H1 (cell line): ENCODE measurements at regions not wholly inside any gene's neighbourhood (a gene's known extent, or its start where the extent isn't known, plus 50 kb on each side); places are given as distances from the start of the nearest gene placed in this dataset.

ENCODE experiments used
- CTCF ChIA-PET: fragments of 300-600 bp; sonication (Branson Sonifier 250); formaldehyde crosslinking; loops from one replicate; lab custom pipeline; 2021; ENCODE audit not compliant: partially characterized antibody; lab: Charles Lee
- POLR2A ChIA-PET: fragments of 300-600 bp; sonication (Branson Sonifier 250); formaldehyde crosslinking; loops from one replicate; lab custom pipeline; 2021; ENCODE audit warnings: inconsistent platforms; ENCODE audit not compliant: partially characterized antibody; lab: Charles Lee
- DNase-seq, 2 experiments: peaks; one replicate each; pipeline versions ENCODE4 v3.0.0 to v3.0.0-alpha.2; 2010 to 2022; ENCODE audit warnings: low spot score in 2 of 2, low read depth in 1 of 2, mixed read lengths in 1 of 2
- FAIRE-seq: peaks from 2 replicates; lab custom pipeline; 2011; peaks lifted over from hg19 to GRCh38; lab: Jason Lieb, UNC
- H2AFZ ChIP-seq: 2 replicates; pipeline ENCODE4 v1.8.1; 2012; ENCODE audit warnings: low read length, inconsistent platforms
- H2AK5ac ChIP-seq: 2 replicates; pipeline ENCODE4 v1.6.1; 2013; ENCODE audit warnings: low read depth, low read length
- H2BK120ac ChIP-seq: replicated peaks from 2 replicates; pipeline ENCODE3; 2013; ENCODE audit warnings: low read depth, low read length, inconsistent platforms
- H2BK12ac ChIP-seq: 2 replicates; pipeline ENCODE4 v1.6.1; 2013; ENCODE audit warnings: low read depth, low read length
- H2BK15ac ChIP-seq: 2 replicates; pipeline ENCODE4 v1.6.1; 2013; ENCODE audit warnings: low read length
- H2BK20ac ChIP-seq: 2 replicates; pipeline ENCODE4 v1.6.1; 2013; ENCODE audit warnings: low read length
- H2BK5ac ChIP-seq: 2 replicates; pipeline ENCODE4 v1.6.1; 2013; ENCODE audit warnings: low read depth, low read length
- H3K14ac ChIP-seq: 2 replicates; pipeline ENCODE4 v1.6.1; 2013; ENCODE audit warnings: inconsistent platforms; ENCODE audit not compliant: insufficient read length
- H3K18ac ChIP-seq: 2 replicates; pipeline ENCODE4 v1.6.1; 2013; ENCODE audit warnings: low read length; ENCODE audit errors: extremely low read depth
- H3K23ac ChIP-seq: 2 replicates; pipeline ENCODE4 v1.6.1; 2013; ENCODE audit warnings: inconsistent platforms; ENCODE audit not compliant: insufficient read length
- H3K23me2 ChIP-seq: 2 replicates; pipeline ENCODE4 v1.6.1; 2013; ENCODE audit warnings: low read depth, low read length
- H3K27ac ChIP-seq: 2 replicates; pipeline ENCODE4 v1.6.1; 2011; ENCODE audit warnings: low read depth, low read length, inconsistent platforms
- H3K27me3 ChIP-seq, 4 experiments: replicated peaks in 1 of 4; 1 replicate in 1 of 4; 2 replicates in 3 of 4; pipeline versions ENCODE4 v1.6.1 to v1.8.1; 2011 to 2013; ENCODE audit warnings: low read length in 3 of 4, mild to moderate bottlenecking in 3 of 4, inconsistent platforms in 2 of 4, mixed read lengths in 2 of 4, moderate library complexity in 1 of 4; ENCODE audit not compliant: control insufficient read depth in 3 of 4, insufficient read depth in 3 of 4; ENCODE audit errors: extremely low read depth in 1 of 4
- H3K36me3 ChIP-seq, 4 experiments: 2 replicates each; pipeline versions ENCODE4 v1.6.1 to v1.8.1; 2011 to 2013; ENCODE audit warnings: mild to moderate bottlenecking in 4 of 4, low read length in 3 of 4, moderate library complexity in 2 of 4, control low read depth in 1 of 4, inconsistent platforms in 1 of 4; ENCODE audit not compliant: insufficient read depth in 4 of 4, control insufficient read depth in 2 of 4
- H3K4ac ChIP-seq: replicated peaks from 2 replicates; pipeline ENCODE3; 2013; ENCODE audit warnings: low read length, low read depth, mixed read lengths, inconsistent platforms; ENCODE audit not compliant: insufficient read length
- H3K4me1 ChIP-seq, 4 experiments: replicated peaks in 1 of 4; 1 replicate in 1 of 4; 2 replicates in 3 of 4; pipeline versions ENCODE4 v1.6.1 to v1.8.1; 2011 to 2013; ENCODE audit warnings: low read length in 3 of 4, inconsistent platforms in 2 of 4, mixed read lengths in 1 of 4; ENCODE audit not compliant: insufficient read depth in 4 of 4, control insufficient read depth in 3 of 4
- H3K4me2 ChIP-seq, 2 experiments: 2 replicates each; pipeline versions ENCODE4 v1.6.1 to v1.8.1; 2011 to 2013; ENCODE audit warnings: low read depth in 2 of 2, low read length in 2 of 2, control low read depth in 1 of 2, inconsistent platforms in 1 of 2, mild to moderate bottlenecking in 1 of 2; ENCODE audit not compliant: insufficient read depth in 1 of 2
- H3K4me3 ChIP-seq, 4 experiments: fragments of 200-600, 300-600 bp in 1 of 4; sonication (generic), shearing (Covaris generic), sonication (Bioruptor Twin) in 1 of 4; 2 replicates each; pipeline versions ENCODE4 v1.5.1 to v1.8.1; 2011 to 2016; ENCODE audit warnings: low read length in 4 of 4, low read depth in 3 of 4, control low read depth in 2 of 4, inconsistent platforms in 2 of 4, mild to moderate bottlenecking in 2 of 4, mixed read lengths in 1 of 4, moderate library complexity in 1 of 4; ENCODE audit not compliant: insufficient read depth in 2 of 4; ENCODE audit errors: extremely low read depth in 1 of 4
- H3K56ac ChIP-seq: replicated peaks from 2 replicates; pipeline ENCODE3; 2013; ENCODE audit warnings: low read depth, mild to moderate bottlenecking, mixed read lengths, low read length, inconsistent platforms; ENCODE audit not compliant: insufficient read length
- H3K79me1 ChIP-seq: 2 replicates; pipeline ENCODE4 v1.6.1; 2013; ENCODE audit warnings: low read depth, low read length, control low read depth
- H3K79me2 ChIP-seq, 2 experiments: 2 replicates each; pipeline versions ENCODE4 v1.6.1 to v1.8.1; 2012 to 2013; ENCODE audit warnings: low read length in 2 of 2, mild to moderate bottlenecking in 2 of 2, inconsistent platforms in 1 of 2; ENCODE audit not compliant: insufficient read depth in 2 of 2, control insufficient read depth in 1 of 2
- H3K9ac ChIP-seq, 4 experiments: replicated peaks in 1 of 4; 1 replicate in 1 of 4; 2 replicates in 3 of 4; pipeline versions ENCODE4 v1.6.1 to v1.8.1; 2011 to 2013; ENCODE audit warnings: low read depth in 3 of 4, low read length in 3 of 4, control low read depth in 2 of 4, mild to moderate bottlenecking in 2 of 4, moderate library complexity in 2 of 4, inconsistent platforms in 1 of 4; ENCODE audit errors: extremely low read depth in 1 of 4
- H3K9me3 ChIP-seq, 2 experiments: 2 replicates each; pipeline versions ENCODE4 v1.6.1 to v1.8.1; 2012 to 2013; ENCODE audit warnings: mild to moderate bottlenecking in 2 of 2, moderate library complexity in 2 of 2, control low read depth in 1 of 2, inconsistent platforms in 1 of 2, low read depth in 1 of 2, low read length in 1 of 2, mixed read lengths in 1 of 2; ENCODE audit not compliant: insufficient read depth in 2 of 2
- H4K20me1 ChIP-seq, 2 experiments: replicated peaks in 1 of 2; 2 replicates each; pipeline versions ENCODE3 to v1.8.1; 2011 to 2013; ENCODE audit warnings: inconsistent platforms in 2 of 2, low read length in 2 of 2, mild to moderate bottlenecking in 1 of 2; ENCODE audit not compliant: insufficient read depth in 2 of 2, control insufficient read depth in 1 of 2
- H4K5ac ChIP-seq: 2 replicates; pipeline ENCODE4 v1.6.1; 2013; ENCODE audit warnings: low read length, low read depth, mixed read lengths, inconsistent platforms; ENCODE audit not compliant: insufficient read length
- H4K8ac ChIP-seq: 2 replicates; pipeline ENCODE4 v1.8.0; 2013; ENCODE audit warnings: mild to moderate bottlenecking, moderate library complexity, low read length, inconsistent platforms; ENCODE audit not compliant: insufficient read depth; ENCODE audit errors: extremely low read depth
- H4K91ac ChIP-seq: replicated peaks from 2 replicates; pipeline ENCODE3; 2013; ENCODE audit warnings: low read length, mixed read lengths, inconsistent platforms; ENCODE audit not compliant: insufficient read length
- CHD2 ChIP-seq: IDR thresholded peaks from 2 replicates; pipeline ENCODE4 v1.6.1; 2012; ENCODE audit warnings: low read length, improper control_type of control experiment
- EGR1 ChIP-seq: IDR thresholded peaks from 2 replicates; pipeline ENCODE4 v1.6.1; 2011; ENCODE audit warnings: low read depth, low read length, borderline replicate concordance
- FOSL1 ChIP-seq: IDR thresholded peaks from 2 replicates; pipeline ENCODE4 v1.6.1; 2011; ENCODE audit warnings: mild to moderate bottlenecking, low read depth, low read length, moderate library complexity; ENCODE audit not compliant: insufficient read depth
- HDAC6 ChIP-seq: IDR thresholded peaks from one replicate; pipeline ENCODE4 v1.7.1; 2012; ENCODE audit warnings: low read depth, mild to moderate bottlenecking, inconsistent platforms, low read length, moderate library complexity
- NANOG ChIP-seq: IDR thresholded peaks from 2 replicates; pipeline ENCODE4 v1.6.1; 2011; ENCODE audit warnings: low read length, low read depth, mild to moderate bottlenecking, inconsistent platforms; ENCODE audit not compliant: insufficient read depth, poor library complexity, severe bottlenecking
- POLR2A ChIP-seq, 2 experiments: IDR thresholded peaks; 1 replicate in 1 of 2; 2 replicates in 1 of 2; pipeline ENCODE4 v1.6.1; 2011; ENCODE audit warnings: low read depth in 2 of 2, low read length in 2 of 2, mild to moderate bottlenecking in 2 of 2; ENCODE audit errors: control extremely low read depth in 1 of 2
- RBBP5 ChIP-seq: IDR thresholded peaks from 2 replicates; pipeline ENCODE4 v1.7.1; 2012; ENCODE audit warnings: low read depth, mild to moderate bottlenecking, inconsistent platforms, low read length, moderate library complexity, borderline replicate concordance
- YY1 ChIP-seq: IDR thresholded peaks from 2 replicates; pipeline ENCODE4 v1.6.1; 2011; ENCODE audit warnings: low read depth, mild to moderate bottlenecking, low read length
- WGBS, 2 experiments: shearing (Covaris generic) in 1 of 2; methylation state at CpG; one replicate each; pipeline versions ENCODE4 v1.1.6 to v1.1.7; 2013 to 2015; ENCODE audit warnings: low lambda C conversion rate in 2 of 2, mixed read lengths in 2 of 2, inconsistent platforms in 1 of 2, low coverage in 1 of 2, missing lambda C conversion rate in 1 of 2; ENCODE audit not compliant: insufficient replicate concordance in 2 of 2, insufficient coverage in 1 of 2, insufficient read length in 1 of 2; ENCODE audit errors: extremely low coverage in 1 of 2, missing lambda C conversion rate in 1 of 2; 5-methylcytosine and 5-hydroxymethylcytosine counted together
- TF ChIP-seq, protein P1 (sequence below), 3 experiments: IDR thresholded peaks; 1 replicate in 2 of 3; 2 replicates in 1 of 3; pipeline versions ENCODE4 v1.5.1 to v1.6.1; 2011; ENCODE audit warnings: low read length in 3 of 3, mild to moderate bottlenecking in 3 of 3, inconsistent platforms in 2 of 3, low read depth in 1 of 3, moderate library complexity in 1 of 3; ENCODE audit not compliant: insufficient read depth in 1 of 3; ENCODE audit errors: control extremely low read depth in 1 of 3
- TF ChIP-seq, protein P2 (sequence below): IDR thresholded peaks from 2 replicates; pipeline ENCODE4 v1.6.1; 2012; ENCODE audit warnings: inconsistent platforms

DNA sequence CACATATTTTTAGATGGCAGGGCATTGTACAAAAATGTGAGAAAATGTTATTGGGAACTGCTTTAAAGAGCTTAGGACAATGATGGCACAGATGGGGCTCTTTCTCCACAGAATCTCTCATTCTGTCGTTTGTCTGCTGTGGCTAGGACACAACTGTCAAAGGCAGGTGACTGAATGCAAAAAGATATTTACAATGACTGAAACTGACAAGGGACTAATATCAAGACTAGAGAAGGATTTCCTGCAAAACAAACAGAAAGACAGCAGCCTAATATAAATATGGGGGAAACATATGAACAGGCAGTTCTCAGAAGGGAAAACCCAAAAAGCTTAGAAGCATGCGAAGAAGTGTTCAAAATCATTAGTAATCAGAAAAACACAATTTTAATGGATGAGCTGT is 177.5 kb upstream of the AFF2 start:
- FAIRE-seq: peak; percentile 32
- H2BK15ac ChIP-seq: no peak overlapping the region

More for the DNA sequence above, 177.5 kb upstream of the AFF2 start:
- H3K27ac ChIP-seq: no peak overlapping the region
- no peak overlapping the region for H2BK120ac ChIP-seq
- H2AK5ac ChIP-seq: no peak overlapping the region
- H4K8ac ChIP-seq: no peak overlapping the region
- no peak overlapping the region for H3K23ac ChIP-seq
- H4K20me1 ChIP-seq: no peaks in the 10 kb centered on the region
- H3K18ac ChIP-seq: no peak overlapping the region
- CTCF ChIA-PET: interaction anchor here (0.7 kb wide), 1 partner anchor 16 kb away, joined by 3 read pairs; no protein-coding TSS in a partner anchor
- no peak for TF ChIP-seq FOSL1
- TF ChIP-seq POLR2A (IDR thresholded peaks at IDR 0.05; ENCODE audit: control extremely low read depth in 1 of 2, low read depth in 2 of 2, low read length in 2 of 2): no peak
- no peak for TF ChIP-seq CHD2
- TF ChIP-seq NANOG: no peak
- no peak for TF ChIP-seq EGR1
- TF ChIP-seq YY1: no peak
- TF ChIP-seq, protein P1, sequence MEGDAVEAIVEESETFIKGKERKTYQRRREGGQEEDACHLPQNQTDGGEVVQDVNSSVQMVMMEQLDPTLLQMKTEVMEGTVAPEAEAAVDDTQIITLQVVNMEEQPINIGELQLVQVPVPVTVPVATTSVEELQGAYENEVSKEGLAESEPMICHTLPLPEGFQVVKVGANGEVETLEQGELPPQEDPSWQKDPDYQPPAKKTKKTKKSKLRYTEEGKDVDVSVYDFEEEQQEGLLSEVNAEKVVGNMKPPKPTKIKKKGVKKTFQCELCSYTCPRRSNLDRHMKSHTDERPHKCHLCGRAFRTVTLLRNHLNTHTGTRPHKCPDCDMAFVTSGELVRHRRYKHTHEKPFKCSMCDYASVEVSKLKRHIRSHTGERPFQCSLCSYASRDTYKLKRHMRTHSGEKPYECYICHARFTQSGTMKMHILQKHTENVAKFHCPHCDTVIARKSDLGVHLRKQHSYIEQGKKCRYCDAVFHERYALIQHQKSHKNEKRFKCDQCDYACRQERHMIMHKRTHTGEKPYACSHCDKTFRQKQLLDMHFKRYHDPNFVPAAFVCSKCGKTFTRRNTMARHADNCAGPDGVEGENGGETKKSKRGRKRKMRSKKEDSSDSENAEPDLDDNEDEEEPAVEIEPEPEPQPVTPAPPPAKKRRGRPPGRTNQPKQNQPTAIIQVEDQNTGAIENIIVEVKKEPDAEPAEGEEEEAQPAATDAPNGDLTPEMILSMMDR (IDR thresholded peaks at IDR 0.05; ENCODE audit: control extremely low read depth in 1 of 3, insufficient read depth in 1 of 3, low read depth in 1 of 3, low read length in 3 of 3): no peak
- no peak for TF ChIP-seq HDAC6
- TF ChIP-seq, protein P2, sequence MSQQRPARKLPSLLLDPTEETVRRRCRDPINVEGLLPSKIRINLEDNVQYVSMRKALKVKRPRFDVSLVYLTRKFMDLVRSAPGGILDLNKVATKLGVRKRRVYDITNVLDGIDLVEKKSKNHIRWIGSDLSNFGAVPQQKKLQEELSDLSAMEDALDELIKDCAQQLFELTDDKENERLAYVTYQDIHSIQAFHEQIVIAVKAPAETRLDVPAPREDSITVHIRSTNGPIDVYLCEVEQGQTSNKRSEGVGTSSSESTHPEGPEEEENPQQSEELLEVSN: no peak
- TF ChIP-seq RBBP5: no peak
- no peak overlapping the region for H3K4ac ChIP-seq
- no peaks in the 10 kb centered on the region for H3K27me3 ChIP-seq
- H3K14ac ChIP-seq: no peak overlapping the region
- no peaks in the 10 kb centered on the region for H3K9me3 ChIP-seq
- H3K9ac ChIP-seq: no peak overlapping the region
- no peak overlapping the region for H2AFZ ChIP-seq
- no peak overlapping the region for H4K5ac ChIP-seq
- no peaks in the 10 kb centered on the region for H3K23me2 ChIP-seq
- no peak overlapping the region for H3K4me3 ChIP-seq
- H2BK20ac ChIP-seq: no peak overlapping the region
- 89% methylated on average over 2 of the region's 2 CpGs; no CpG with 5 or more reads in 1 of the 2 experiments for WGBS, 2 experiments
- no peak overlapping the region for H3K4me2 ChIP-seq
- H3K4me1 ChIP-seq: no peaks in the 10 kb centered on the region
- no peak overlapping the region for H4K91ac ChIP-seq
- no peak overlapping the region for H2BK12ac ChIP-seq
- H3K79me2 ChIP-seq: no peaks in the 10 kb centered on the region
- POLR2A ChIA-PET: no interaction called here
- H3K56ac ChIP-seq: no peak overlapping the region
- no peak overlapping the region for H2BK5ac ChIP-seq
- H3K36me3 ChIP-seq: no peaks in the 10 kb centered on the region
- DNase-seq: no peak
- no peaks in the 10 kb centered on the region for H3K79me1 ChIP-seq
